HG03432 (cell line): ENCODE measurements at regions not wholly inside any gene's neighbourhood (a gene's known extent, or its start where the extent isn't known, plus 50 kb on each side); places are given as distances from the start of the nearest gene placed in this dataset.

Source experiments
- ATAC-seq: cut with Tn5 transposase; IDR thresholded peaks from one replicate; pipeline ENCODE4 v1.9.1; 2021; ENCODE audit warnings: mild to moderate bottlenecking, moderate library complexity; ENCODE audit not compliant: unreplicated experiment

DNA sequence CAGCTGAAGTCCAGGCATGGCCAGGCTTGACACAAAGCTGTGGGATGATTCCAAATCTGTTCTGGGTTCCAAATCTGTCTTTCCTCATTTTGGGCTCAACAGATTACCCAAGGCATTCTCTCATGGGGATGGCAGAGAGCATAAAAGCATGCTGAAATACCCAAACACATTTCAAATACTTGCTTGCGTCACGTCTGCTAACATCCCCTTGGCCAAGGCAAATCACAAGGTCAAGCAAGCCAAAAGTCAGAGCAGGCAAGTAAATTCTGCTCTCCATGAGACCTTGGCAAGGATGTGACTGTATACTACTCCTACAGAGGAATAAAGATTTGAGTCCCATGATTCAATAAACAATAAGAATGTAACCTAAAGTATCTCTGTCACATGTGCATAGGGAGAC, 306.7 kb downstream of the EPB41L4A start:
- no peak for ATAC-seq

DNA sequence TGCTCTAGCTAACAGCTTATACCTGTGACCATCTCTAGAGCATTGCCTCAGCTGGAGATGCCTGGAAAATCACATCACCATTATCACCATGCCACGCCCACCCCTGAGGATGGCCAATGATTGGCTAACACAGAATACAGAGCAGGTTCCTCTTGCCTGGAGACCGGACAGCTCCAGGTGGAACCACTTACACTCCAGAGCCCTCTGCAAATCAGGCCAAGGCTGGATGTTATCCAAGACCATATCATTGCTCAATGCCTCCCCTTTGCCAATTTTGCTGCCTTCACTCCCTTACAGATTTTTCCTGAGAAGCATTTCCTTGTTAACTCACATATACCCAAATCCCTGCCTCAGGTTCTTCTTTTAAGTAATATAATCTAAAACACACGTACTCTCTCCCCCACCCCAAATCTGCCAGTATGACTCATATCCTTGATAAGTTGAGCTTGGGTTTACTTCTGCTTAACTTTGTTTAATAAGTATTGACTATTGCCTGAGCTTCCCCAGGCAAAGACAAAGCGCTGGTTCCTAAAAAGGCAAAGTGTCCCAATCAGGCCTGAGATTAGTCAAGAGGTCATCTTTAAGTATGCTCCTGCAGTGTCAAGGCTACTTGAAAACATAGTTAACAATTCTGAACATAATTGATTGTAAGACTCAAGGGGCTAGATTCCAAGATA, 309.6 kb downstream of the EPB41L4A start:
- no peak for ATAC-seq

DNA sequence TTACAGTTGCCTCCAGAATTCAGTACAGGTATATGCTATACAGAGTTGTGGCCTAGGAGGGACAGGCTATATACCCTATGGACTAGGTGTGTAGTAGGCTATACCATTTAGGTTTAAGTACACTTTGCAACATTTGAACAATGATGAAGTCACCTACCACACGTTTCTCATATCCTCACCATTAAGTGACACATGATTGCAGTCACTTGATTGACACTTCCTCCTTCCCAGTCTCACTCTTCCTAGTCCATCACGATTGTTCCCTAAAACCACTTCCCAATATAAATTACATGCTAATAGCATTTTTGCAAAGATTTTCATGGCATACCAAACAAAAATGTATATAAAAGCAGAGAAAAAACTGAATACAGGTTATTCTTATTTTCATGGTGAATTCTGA, 312.2 kb downstream of the EPB41L4A start:
- ATAC-seq: no peak

DNA sequence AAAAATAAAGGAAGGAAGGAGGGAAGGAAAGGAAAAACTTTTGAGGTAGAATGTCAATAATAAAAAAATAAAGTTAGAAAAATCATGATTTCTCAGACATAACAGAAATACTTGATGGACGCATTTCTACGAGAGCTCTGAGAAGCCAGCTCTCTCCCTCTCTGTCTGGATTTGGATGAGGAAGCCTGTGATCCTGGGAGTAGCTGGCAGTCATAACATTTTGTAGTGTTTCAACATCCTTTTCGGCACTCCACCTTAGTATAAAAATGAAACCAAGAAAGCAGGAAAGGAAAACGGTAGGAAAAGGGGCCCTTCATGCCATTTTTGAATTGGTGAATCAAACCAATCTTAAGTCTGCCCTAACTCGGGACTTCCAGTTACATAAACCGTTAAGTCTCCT, 321.3 kb downstream of the EPB41L4A start:
- no peak for ATAC-seq

DNA sequence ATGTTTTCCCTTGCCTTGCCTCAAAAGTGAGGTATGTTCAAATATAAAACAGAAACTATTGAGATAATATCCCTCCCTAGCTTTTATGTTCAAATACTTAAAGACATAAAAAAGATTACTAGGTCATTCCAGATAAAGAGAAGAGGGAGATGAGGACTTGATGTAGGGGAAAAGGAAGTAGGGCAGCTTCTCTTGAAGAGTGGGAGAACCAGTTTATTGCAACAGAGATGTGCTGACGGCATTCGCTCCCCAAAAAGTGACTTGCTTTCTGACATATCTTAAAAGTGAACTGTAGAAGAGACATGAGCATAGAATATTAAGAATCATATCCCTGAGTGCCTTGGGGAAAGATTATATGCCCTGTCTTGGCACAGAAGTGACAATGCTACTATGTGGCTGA, 330.2 kb upstream of the NREP start:
- no peak for ATAC-seq

DNA sequence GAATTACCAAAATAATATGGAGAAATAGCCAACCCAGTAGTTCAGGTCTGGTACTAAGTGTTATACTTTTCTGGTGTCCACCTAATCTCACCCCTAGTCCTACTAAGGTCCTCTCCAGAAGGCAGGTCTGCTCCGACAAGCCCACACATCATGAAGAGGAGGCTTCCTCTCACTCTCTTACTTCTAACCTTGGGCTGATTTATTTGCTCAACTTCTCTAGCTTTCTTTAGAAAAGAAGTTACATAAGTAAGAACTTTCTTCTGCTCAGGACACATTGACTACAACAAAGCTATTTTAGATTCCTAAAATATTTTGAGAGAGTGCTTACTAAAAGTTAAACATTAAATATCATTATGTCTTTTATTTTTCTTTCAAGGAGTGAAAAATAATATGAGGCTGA, 329.7 kb upstream of the NREP start:
- ATAC-seq: no peak

DNA sequence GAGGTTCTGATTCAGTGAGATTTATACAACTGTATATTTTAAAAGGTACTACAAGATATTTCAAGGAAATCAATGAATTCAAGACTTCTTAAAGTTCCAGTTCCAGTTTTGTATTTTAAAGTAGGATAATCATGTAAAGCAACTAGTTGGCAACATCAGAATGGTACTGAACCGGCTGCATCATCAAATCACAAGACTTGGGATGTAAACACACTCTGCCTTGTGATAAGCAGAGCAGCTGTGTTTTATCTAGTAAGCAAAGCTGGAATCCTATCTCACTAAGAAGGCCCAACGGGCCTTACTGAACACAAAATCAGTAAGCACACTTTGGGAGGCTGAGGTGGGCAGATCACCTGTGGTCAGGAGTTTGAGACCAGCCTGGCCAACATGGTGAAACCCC, 327.2 kb upstream of the NREP start:
- no peak for ATAC-seq

DNA sequence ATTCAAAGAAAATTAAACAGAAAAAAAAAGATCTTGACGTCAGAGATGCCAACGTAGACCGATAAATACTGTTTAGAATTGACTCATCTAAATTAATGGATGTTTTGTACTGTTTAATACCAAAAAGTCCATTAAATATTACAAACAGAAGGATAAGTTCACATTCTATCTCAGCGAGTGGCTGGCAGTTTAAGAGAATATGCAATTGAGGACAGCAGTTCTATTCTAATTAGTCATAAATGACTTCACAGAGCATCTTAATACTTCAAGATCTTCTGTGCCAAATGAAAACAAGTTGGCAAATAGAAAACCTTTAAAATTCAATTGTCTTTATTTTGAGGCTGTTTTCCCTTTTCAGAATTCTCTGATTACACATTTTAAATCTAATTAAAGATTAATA, 326.6 kb upstream of the NREP start:
- ATAC-seq: no peak

DNA sequence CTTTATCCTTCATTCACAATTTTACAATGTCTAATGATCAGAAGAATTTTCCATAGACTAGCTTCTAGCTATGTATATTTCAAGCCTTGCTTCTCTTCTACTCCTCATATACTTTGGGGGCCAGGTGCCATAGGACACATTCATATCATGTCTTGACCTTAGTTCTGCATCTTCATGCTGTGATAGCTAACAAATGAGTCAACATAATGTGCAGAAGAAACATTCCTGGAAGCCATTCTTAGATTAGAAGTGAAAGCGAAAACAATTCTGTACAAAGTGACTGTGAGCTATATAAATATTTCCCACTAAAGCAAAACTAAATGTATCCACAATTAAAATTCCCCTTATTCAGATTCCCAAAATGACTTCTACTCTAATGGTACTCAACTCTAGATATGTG, 320.2 kb upstream of the NREP start:
- ATAC-seq: peak; percentile 79

DNA sequence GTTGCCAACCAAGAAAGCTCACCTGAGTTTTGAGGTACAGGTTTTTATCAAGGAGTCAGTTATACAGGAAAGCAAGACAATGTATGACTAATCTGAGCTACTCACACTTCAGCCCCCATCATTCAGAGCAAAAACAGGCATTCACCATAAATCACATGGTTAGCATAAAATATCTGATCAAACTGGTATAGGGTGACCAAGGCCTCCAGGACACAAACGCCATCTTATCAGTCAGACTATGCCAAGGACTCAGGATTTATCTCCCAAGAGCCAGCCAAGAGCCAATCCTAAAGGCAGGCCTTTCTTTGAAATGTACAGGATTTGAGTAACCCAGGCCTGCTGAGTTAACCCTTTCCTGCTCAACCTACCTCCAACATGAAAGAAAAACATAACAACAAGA, 313.0 kb upstream of the NREP start:
- no peak for ATAC-seq

DNA sequence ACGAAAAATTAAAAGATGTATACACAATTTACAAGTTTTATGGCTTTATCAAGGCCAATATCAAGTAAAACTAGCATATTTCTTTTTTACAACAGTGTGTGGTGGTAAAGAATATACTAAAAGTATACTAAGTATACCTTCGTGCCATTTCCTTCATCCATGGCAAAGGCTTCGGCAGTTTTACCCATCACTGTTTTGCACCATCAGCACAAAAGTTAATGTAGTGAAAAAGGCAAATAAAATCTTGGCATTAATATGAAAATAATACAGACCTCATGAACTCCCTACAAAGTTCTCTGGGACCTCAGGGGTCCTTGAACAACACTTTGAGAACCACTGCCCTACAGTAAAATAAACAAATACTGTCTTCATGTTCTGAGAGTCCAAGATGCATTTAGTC, 312.3 kb upstream of the NREP start:
- ATAC-seq: no peak

DNA sequence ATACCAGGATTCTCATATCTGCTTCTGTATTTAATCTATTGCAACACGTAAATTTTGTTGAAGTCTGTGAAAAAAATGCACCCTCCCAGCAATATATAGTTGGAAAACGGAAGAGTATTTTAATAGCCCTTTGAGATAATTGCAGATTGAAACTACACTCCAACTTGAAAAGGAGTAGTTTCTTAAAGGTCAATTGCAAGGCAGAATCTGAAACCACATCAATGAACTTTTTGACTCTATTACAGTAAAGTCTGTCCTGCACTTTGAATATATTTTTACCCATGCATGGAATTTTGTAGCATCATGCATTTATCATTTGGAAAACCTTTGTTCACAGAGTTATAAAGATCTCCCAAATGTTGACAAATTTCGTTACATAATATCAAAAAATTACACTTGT, 311.6 kb upstream of the NREP start:
- ATAC-seq: no peak

DNA sequence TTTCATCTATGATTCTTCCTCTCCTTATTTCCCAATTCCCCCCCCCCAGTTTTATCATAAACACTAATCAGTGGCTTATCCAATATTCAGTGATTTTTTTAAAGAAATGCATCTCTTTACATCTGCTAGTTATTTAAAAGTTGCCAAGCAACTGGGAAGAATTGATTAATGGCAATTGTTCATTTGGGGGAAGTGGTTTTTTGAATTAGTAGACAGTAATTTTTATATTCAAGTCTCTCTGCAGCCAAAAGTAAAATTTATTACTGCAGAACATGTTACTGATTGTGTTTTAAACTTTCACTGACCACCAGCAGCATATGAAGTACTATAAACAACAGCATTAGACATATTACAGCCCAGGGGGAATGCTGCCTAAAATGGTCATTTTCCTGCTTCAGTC, 308.8 kb upstream of the NREP start:
- ATAC-seq: no peak

DNA sequence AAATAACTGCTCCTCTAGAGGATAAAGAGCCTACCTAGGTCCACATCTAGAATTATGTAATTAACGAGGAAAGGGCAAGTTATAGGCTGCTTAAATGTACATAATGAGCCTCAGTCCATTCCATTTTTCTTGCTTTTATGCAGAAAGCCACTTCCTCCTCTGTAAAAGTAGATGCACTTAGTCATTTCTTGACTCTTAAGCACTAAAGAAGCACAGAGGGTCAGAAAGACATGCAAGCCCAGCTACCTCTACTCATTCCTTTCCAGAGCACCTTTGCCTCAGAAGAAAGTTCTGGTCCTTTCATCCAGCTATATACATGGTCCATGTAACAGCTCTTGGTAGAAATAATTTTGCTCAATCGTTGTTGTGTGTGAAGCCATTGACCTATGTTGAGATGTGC, 308.0 kb upstream of the NREP start:
- ATAC-seq: peak; percentile 83

DNA sequence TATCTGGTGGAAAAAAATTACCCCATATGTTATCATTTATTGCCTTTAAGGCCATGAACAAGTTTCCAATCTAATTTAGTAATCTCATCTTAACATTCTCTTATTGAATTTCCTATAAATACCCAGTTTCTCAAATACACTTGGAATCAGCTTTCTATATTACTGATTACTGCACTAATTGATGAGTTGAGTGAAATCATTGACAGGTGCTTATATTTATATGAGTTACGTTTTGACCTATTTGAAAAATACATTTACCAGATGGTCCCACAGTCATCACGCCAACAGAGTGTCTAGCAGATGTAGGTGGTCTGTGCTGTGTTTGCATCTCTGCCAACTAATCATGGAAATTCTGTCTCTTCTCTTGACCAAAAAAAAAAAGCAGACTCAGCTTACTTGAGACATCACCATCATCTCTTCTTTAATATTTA, 307.3 kb upstream of the NREP start:
- ATAC-seq: no peak

DNA sequence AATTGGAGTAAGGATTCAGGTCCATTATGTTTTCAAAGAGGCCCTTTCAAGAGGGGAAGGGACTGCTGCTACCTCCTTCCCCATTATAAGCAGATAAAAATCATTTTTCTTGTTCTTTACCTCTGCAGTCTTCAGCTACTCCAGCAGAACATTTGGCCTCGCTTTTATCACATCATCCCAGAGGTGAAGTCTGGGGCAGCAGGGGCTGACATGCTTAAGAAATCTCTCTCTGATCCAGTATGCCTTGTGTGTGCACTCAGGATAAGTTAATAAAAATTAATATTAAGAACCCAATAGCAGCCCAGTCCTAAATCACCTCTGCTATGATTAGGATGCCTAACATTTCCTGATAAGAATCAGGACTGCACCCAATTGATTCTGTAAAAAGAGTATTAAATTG, 306.9 kb upstream of the NREP start:
- ATAC-seq: no peak

DNA sequence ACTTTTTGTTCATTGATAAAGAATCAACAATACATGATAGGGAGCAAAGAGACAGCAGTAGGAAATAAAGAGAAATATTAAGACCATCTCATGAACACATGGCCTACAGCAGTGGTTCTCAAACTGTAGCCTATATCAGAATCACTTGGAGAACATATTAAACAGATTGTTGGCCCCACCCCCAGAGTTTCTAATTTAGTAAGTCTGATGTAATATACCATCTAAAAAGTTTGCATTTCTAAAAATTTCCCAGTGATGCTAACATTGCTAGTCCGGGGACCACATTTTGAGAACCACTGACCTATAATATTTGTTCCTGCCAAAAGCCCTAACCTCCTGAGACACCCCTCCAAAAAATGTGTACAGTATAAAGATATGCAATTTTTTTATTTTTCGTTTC, 306.2 kb upstream of the NREP start:
- no peak for ATAC-seq

DNA sequence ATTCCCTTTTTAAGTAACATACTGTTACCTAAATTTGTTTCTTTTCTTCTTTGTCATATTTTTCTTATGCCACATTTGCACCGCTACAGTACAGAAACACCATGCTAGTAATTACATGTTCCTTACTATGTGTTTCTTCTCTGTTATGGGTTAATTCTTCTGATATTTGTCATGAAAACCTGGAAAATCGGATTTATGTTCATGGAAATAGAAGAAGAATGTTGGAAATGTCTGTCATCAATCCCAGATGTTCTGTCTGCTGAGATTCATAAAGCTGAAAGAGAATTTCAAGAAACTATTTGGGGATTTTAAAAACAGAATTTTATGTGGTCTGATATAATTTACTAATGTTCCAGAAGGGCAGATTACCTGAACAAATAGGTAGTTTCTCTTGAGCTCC, 305.2 kb upstream of the NREP start:
- no peak for ATAC-seq

DNA sequence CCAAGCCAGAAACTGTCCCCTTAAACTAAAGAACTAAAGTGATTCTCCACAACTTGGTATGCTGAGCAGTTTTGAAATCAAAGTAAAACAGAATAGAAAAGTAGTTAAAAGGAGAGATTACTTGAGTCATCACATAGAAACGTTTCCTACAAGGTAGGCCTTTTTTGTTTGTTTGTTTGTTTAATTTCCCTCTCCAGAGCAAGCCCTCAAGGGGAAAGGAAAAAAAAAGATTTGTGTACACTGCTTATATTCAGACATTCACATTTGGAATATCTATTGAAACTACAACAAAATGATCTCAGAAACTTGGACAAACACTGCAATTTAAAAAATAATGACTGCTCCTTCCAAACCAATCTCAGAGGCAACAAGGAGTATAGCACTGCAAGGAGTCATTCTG, 304.7 kb upstream of the NREP start:
- ATAC-seq: no peak

DNA sequence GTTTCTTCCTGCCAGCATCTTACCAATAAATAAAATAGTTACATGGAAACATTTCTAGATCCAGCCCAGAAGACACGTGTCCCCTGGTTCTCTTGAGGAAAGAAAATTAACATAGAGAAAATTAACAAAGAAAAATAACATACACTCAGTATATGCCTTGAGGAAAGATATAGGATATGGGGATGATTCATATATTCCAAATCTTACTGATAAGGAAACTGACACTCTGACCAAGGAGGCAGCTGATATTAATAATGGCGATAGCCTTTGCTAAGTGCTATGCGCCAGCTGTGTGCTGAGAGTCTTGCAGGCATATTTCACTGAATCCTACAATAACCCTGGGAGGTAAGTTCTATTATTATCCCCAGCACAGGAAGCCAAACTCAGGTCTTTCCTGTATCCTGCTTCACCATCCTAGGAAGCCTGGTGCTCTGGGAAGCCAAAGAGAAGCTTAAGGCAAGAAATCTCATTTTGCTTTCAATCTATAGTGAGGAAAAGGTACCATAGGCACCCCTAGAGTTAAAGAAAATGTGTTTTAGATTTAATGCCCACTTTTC, 302.7 kb upstream of the NREP start:
- no peak for ATAC-seq

DNA sequence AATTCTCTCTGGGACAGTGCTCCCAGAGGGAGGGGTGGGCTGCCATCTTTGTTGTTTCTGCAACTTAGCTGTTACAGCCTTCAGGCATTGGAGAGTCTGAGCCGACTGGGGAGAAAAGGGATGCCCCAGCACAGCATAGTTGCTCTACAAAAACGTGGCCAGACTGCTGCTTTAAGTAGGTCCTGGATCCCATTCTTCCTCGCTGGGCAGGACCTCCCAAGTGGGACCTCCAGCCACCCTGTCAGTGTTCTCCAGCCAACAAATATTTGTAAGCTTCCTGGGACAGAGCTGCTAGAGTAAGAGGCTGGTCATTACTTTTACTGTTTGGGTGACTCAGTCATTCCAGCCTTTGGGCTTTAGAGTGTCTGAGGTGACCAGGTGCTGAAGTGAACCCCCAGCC, 292.7 kb upstream of the NREP start:
- ATAC-seq: no peak

DNA sequence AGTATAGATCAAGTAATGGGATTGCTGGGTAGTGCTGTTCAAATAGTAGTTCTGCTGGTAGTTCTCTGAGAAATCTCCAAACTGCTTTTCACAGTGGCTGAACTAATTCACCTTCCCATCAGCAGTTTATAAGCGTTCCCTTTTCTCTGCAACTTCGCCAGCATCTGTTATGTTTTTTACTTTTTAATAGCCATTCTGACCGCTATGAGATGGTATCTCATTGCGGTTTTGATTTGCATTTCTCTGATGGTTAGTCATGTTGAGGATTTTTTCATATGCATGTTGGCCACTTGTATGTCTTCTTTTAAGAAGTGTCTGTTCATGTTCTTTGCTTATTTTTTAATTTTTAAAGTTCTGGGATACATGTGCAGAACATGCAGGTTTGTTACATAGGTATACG, 279.2 kb upstream of the NREP start:
- no peak for ATAC-seq

DNA sequence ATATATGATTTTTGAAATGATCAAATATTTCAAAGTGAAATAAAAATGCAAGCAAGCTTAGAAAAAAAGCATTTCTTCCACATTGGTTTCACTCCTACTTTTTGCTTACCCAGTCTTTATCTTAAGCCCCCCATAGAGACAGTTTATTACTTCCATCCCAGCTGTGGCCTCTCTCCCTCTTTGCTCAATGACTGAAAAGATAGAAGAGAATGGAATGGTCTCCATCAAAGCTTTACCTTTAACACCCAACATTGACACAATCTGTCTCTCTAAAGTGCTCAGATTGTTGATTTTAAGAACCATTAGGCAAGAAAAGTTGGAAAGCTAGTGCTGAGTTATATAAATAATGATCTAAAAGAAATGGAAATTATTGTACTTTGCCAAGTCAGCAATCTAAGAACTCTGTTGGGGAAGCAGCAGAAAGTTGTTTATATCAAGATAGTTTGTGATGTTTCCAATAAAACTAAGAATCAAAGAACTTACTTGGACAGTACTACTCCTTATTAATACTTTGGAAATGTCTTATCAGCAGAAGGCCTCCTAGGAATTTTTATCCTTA, 277.5 kb upstream of the NREP start:
- no peak for ATAC-seq
